ENCODE measurements at regions not wholly inside any gene's neighbourhood (a gene's known extent, or its start where the extent isn't known, plus 50 kb on each side); places are given as distances from the start of the nearest gene placed in this dataset.

DNA sequence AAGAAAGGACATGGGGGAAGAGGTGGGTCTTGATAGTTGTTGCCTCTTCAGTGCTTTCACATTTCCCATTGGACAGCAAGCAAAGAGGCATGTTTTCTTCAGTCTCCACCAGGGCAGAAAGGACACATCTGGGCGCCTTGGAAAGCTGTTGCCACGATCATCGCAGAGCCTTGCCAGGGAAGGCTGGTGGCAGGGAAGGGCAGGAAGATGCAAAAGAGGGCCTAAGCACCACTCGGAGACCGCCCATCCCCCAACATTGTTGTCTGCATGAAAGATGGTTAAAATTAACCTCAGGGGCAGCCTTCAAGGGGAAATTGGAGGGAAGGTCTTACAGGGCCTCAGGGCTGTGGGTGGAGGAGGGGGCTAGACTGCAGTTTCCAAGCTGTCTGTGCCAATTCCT, 114.2 kb downstream of the SOX9 start:
- CTCF ChIA-PET: no interaction called here
- no peak overlapping the region for H3K4me3 ChIP-seq (ENCODE audit: low read depth, low read length)
- POLR2A ChIA-PET: no interaction called here

DNA sequence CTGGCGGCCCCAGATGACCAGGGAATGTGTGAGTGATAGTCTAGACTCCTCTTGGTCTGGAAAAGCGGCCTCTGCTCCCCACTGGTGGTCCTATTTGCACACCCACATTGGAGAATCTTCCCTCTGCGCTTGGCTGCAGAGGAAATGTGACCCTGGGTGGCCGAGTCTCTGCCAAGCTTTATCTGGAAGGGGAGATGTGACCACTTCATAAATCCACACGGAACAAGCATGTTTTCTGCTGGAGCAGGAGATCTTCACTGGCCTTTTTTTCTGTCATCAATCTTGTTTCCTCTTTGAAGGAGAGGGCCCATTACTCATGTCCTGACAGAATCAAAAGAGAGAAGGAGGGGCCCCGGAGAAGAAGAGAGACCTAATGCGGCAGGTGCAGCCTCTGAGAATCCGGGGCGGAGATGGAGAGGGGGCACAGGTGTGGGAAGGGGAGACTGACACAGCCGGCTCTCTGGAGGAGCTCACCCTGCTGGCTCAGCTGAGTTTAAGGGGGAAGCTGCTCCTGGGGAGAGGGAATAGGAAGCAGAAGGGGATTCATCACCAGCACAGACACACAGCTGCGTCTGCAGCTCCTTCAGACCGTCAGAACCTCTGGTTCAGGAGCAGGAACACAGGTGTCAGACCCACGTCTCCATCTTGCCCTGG, 116.3 kb downstream of the SOX9 start:
- POLR2A ChIA-PET: no interaction called here
- DNase-seq (ENCODE audit: low read depth, low spot score): no peak
- CTCF ChIA-PET: no interaction called here
- TF ChIP-seq, protein P1, sequence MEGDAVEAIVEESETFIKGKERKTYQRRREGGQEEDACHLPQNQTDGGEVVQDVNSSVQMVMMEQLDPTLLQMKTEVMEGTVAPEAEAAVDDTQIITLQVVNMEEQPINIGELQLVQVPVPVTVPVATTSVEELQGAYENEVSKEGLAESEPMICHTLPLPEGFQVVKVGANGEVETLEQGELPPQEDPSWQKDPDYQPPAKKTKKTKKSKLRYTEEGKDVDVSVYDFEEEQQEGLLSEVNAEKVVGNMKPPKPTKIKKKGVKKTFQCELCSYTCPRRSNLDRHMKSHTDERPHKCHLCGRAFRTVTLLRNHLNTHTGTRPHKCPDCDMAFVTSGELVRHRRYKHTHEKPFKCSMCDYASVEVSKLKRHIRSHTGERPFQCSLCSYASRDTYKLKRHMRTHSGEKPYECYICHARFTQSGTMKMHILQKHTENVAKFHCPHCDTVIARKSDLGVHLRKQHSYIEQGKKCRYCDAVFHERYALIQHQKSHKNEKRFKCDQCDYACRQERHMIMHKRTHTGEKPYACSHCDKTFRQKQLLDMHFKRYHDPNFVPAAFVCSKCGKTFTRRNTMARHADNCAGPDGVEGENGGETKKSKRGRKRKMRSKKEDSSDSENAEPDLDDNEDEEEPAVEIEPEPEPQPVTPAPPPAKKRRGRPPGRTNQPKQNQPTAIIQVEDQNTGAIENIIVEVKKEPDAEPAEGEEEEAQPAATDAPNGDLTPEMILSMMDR (IDR thresholded peaks at IDR 0.05; ENCODE audit: insufficient read depth, low read length, missing control alignments): no peak
- H3K4me3 ChIP-seq (ENCODE audit: low read depth, low read length): no peak overlapping the region

More for the DNA sequence above, 114.2 kb downstream of the SOX9 start:
- DNase-seq (ENCODE audit: low read depth, low spot score): no peak
- TF ChIP-seq, protein P1 (IDR thresholded peaks at IDR 0.05; ENCODE audit: insufficient read depth, low read length, missing control alignments): no peak

DNA sequence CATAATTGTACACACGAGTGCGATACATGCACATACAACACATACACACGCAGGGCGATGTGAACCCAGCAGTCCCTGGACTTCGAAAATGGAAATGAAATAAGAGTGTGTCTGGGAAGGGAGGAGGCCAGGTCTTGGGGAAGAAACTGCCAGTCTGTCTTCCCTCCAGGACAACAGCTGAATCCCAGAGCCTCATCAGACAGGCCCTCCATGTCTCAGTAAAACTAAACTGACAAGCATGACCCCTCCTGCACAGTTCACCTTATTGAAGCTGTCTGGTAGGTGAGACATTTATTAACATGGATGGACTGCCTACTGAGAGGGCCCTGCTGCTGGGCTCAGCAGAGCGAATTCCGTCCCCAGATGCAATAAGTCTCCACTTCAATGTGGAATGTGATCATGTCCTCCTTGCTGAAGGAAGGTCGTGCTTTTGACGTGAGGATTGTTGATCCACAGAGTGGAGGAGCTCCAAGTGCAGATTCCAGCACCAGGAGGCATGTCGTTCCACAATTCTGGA, 117.4 kb downstream of the SOX9 start:
- DNase-seq (ENCODE audit: low read depth, low spot score): no peak
- H3K4me3 ChIP-seq (ENCODE audit: low read depth, low read length): no peak overlapping the region
- TF ChIP-seq, protein P1 (IDR thresholded peaks at IDR 0.05; ENCODE audit: insufficient read depth, low read length, missing control alignments): no peak
- ChIA-PET CTCF (interaction anchor here (1.4 kb wide), 1 partner anchor 301 kb away, joined by 3 read pairs; no protein-coding TSS in a partner anchor), POLR2A (no interaction called here)

DNA sequence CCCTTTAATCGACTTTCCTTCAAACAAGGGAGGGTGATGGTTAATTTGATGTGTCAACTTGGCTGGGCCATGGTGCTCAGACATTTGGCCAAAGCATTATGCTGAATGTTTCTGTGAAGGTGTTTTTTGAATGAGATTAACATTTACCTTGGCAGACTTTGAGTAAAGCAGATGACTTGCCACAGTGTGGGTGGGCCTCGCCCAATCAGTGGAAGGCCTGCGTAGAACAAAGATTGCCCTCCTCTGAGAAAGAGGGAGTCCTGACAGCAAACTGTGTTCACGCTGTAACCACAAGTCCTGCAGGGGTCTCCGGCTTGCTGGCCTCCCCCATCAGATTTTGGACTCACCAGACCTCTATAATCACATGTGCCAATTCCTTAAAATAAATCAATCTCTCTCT, 118.7 kb downstream of the SOX9 start:
- ChIA-PET POLR2A (no interaction called here), CTCF (interaction anchor here (1.4 kb wide), 1 partner anchor 300 kb away, joined by 3 read pairs; no protein-coding TSS in a partner anchor)
- DNase-seq (ENCODE audit: low read depth, low spot score): no peak

DNA sequence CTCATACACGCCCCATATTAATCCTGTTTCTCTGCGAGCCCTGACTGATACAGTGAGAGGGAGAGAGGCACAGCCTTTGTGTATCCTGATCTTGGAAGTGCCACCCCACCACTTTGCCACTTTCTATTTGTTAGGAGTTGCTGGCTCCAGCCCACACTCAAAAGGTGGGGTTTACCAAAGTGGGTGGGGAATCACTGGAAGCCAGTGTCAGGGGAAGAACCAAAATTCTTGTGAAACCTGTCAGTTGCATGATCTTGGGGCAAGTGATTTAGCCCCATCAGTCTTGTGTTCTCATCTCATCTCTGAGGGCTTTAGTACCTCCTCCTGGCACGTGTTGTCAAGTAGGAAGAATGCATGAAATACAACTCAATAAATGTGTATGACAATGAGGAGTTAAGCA, 119.5 kb downstream of the SOX9 start:
- POLR2A ChIA-PET: no interaction called here
- H3K4me3 ChIP-seq (ENCODE audit: low read depth, low read length): no peak overlapping the region
- TF ChIP-seq, protein P1 (IDR thresholded peaks at IDR 0.05; ENCODE audit: insufficient read depth, low read length, missing control alignments): no peak
- DNase-seq (ENCODE audit: low read depth, low spot score): no peak
- CTCF ChIA-PET: no interaction called here

More for the DNA sequence above, 118.7 kb downstream of the SOX9 start:
- H3K4me3 ChIP-seq (ENCODE audit: low read depth, low read length): no peak overlapping the region
- TF ChIP-seq, protein P1 (IDR thresholded peaks at IDR 0.05; ENCODE audit: insufficient read depth, low read length, missing control alignments): no peak

DNA sequence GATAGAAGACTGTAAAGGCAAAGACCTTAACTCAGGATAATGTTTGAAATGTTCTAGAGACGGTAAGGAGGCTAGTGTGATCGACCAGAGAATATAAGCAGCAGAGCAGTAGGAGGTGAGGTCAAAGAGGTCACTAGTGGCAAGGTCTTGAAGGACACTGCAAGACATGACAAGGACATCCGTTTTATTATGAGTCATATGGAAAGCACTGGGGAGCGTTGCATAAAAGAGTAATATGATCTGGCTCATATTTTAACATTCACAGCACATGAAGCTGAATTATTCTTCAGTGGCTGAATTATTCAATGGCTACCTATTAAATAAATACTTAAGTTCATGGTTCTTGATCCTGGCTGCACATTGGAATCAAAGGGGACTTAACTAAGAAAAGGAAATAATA, 123.7 kb downstream of the SOX9 start:
- TF ChIP-seq, protein P1 (IDR thresholded peaks at IDR 0.05; ENCODE audit: insufficient read depth, low read length, missing control alignments): no peak

More for the DNA sequence above, 123.7 kb downstream of the SOX9 start:
- ChIA-PET CTCF (no interaction called here), POLR2A (no interaction called here)
- no peak for DNase-seq (ENCODE audit: low read depth, low spot score)
- no peak overlapping the region for H3K4me3 ChIP-seq (ENCODE audit: low read depth, low read length)
